IPS-NIHi7 (cell line): ENCODE measurements at regions not wholly inside any gene's neighbourhood (a gene's known extent, or its start where the extent isn't known, plus 50 kb on each side); places are given as distances from the start of the nearest gene placed in this dataset.
"Not testable (repeated sequence)": the region's sequence is repeated elsewhere in the genome, so short reads cannot be mapped to it uniquely, and the experiment has no call there.

Experiments
- DNase-seq: peaks from one replicate; pipeline ENCODE4 v3.0.0; 2012; ENCODE audit warnings: mixed read lengths; ENCODE audit errors: extremely low spot score

- no peak for DNase-seq
Measured at GRCh38 chr3:4149296-4149695, 153.9 kb upstream of the SETMAR start.

GRCh38 chr3:4150816-4151215 is 152.4 kb upstream of the SETMAR start:
- no peak for DNase-seq

GRCh38 chr3:4151859-4152258 is 151.3 kb upstream of the SETMAR start:
- DNase-seq = no peak

- no peak for DNase-seq
Measured at GRCh38 chr3:4153771-4154170, 149.4 kb upstream of the SETMAR start.

- DNase-seq = no peak
Measured at GRCh38 chr3:4158329-4158728, 144.8 kb upstream of the SETMAR start.

- no peak for DNase-seq
Measured at GRCh38 chr3:4162096-4162495, 141.1 kb upstream of the SETMAR start.

- no peak for DNase-seq
Measured at GRCh38 chr3:4163011-4163410, 140.2 kb upstream of the SETMAR start.

- DNase-seq = no peak
Measured at GRCh38 chr3:4166540-4166939, 136.6 kb upstream of the SETMAR start.

GRCh38 chr3:4167230-4167629 is 135.9 kb upstream of the SETMAR start:
- DNase-seq = not testable (repeated sequence)

GRCh38 chr3:4174791-4175190 is 128.4 kb upstream of the SETMAR start:
- DNase-seq = no peak

GRCh38 chr3:4191971-4192370 is 111.2 kb upstream of the SETMAR start:
- DNase-seq = no peak

- DNase-seq = no peak
Measured at GRCh38 chr3:4195006-4195405, 108.2 kb upstream of the SETMAR start.

GRCh38 chr3:4196506-4197147 is 106.5 kb upstream of the SETMAR start:
- DNase-seq = no peak

GRCh38 chr3:4197670-4198069 is 105.5 kb upstream of the SETMAR start:
- no peak for DNase-seq

GRCh38 chr3:4198491-4198890 is 104.7 kb upstream of the SETMAR start:
- DNase-seq = no peak

- DNase-seq = not testable (repeated sequence)
Measured at GRCh38 chr3:4204776-4205175, 98.4 kb upstream of the SETMAR start.

- no peak for DNase-seq
Measured at GRCh38 chr3:4207672-4208071, 95.5 kb upstream of the SETMAR start.

- DNase-seq = no peak
Measured at GRCh38 chr3:4208556-4208955, 94.6 kb upstream of the SETMAR start.

GRCh38 chr3:4211610-4212009 is 91.6 kb upstream of the SETMAR start:
- DNase-seq = no peak

- DNase-seq = not testable (repeated sequence)
Measured at GRCh38 chr3:4213420-4213819, 89.7 kb upstream of the SETMAR start.

- DNase-seq = not testable (repeated sequence)
Measured at GRCh38 chr3:4216974-4217373, 86.2 kb upstream of the SETMAR start.

- DNase-seq = no peak
Measured at GRCh38 chr3:4218456-4219226, 84.5 kb upstream of the SETMAR start.

- no peak for DNase-seq
Measured at GRCh38 chr3:4219227-4219568, 84.0 kb upstream of the SETMAR start.

GRCh38 chr3:4220065-4220464 is 83.1 kb upstream of the SETMAR start:
- DNase-seq = no peak
